ENCODE measurements at regions not wholly inside any gene's neighbourhood (a gene's known extent, or its start where the extent isn't known, plus 50 kb on each side); places are given as distances from the start of the nearest gene placed in this dataset.

- no peaks in the 10 kb centered on the region for H3K4me1 Mint-ChIP-seq
- no peaks in the 10 kb centered on the region for H3K36me3 Mint-ChIP-seq
- no peaks in the 10 kb centered on the region for H3K27me3 Mint-ChIP-seq
- no peak overlapping the region for H3K27ac Mint-ChIP-seq
- DNase-seq (no peak), ATAC-seq (ENCODE audit: low read depth) (no peak)
- no peak overlapping the region for H3K4me3 Mint-ChIP-seq
- peaks cover 1% of the 10 kb centered on the region for H3K9me3 Mint-ChIP-seq
- POLR2A ChIA-PET = no interaction called here
These were observed 190.2 kb downstream of the MYCN start for GRCh38 chr2:16130541-16130880.

DNA sequence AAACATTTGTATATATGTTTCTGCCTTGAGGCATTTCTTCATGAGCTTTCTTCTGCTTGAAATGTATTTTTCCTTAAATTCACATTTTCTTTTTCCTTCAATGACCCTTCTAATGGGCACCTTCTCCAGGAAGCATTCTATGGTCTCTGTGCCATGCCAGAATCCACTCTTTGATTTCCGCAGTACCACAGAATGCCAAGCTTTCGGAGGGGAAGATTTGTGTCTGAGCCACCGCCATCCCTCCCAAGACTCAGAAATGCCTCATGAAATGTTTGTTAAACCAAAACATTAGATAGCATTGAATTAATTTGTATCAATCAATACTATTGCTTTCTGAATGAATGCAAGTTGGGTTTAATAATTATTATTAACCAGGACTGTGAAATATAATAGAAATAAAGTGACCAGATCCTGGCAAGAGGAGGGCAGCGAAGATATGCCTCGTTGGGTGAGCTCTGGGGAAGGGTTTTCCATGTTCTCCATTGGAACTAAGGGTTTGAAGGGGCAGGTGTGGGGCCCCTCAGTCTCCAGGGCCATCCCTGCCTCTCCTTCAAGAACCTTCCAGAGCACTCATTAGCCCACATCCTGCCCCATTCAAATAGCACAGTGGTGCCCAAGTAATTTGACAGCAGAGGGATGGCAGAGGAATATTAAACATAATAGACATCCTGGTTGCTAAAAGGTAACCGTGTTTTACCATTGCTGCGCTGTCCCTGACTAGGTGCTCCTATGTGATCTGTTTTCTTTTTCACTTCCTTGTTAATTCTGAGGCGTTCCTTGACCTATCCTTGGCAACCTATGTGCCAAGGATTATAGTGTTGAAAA lies 189.6 kb downstream of the MYCN start:
- no peak overlapping the region for H3K4me3 Mint-ChIP-seq
- ATAC-seq (ENCODE audit: low read depth) (no peak), DNase-seq (no peak)
- peaks cover 1% of the 10 kb centered on the region for H3K9me3 Mint-ChIP-seq
- no peaks in the 10 kb centered on the region for H3K4me1 Mint-ChIP-seq
- no peak overlapping the region for H3K27ac Mint-ChIP-seq
- POLR2A ChIA-PET = no interaction called here
- H3K27me3 Mint-ChIP-seq = no peaks in the 10 kb centered on the region
- no peaks in the 10 kb centered on the region for H3K36me3 Mint-ChIP-seq

GRCh38 chr2:16128746-16129610 lies 188.6 kb downstream of the MYCN start:
- DNase-seq = no peak
- H3K27me3 Mint-ChIP-seq = no peaks in the 10 kb centered on the region
- POLR2A ChIA-PET = no interaction called here
- no peaks in the 10 kb centered on the region for H3K36me3 Mint-ChIP-seq
- H3K9me3 Mint-ChIP-seq = peaks cover 1% of the 10 kb centered on the region
- no peak overlapping the region for H3K4me3 Mint-ChIP-seq
- H3K4me1 Mint-ChIP-seq = no peaks in the 10 kb centered on the region
- H3K27ac Mint-ChIP-seq = no peak overlapping the region
- ATAC-seq (ENCODE audit: low read depth) = no peak

GRCh38 chr2:16127958-16128357 lies 187.6 kb downstream of the MYCN start:
- Mint-ChIP-seq H3K4me1 (no peaks in the 10 kb centered on the region), H3K36me3 (no peaks in the 10 kb centered on the region), H3K27ac (no peak overlapping the region), H3K9me3 (peaks cover 1% of the 10 kb centered on the region), H3K4me3 (no peak overlapping the region), H3K27me3 (no peaks in the 10 kb centered on the region)
- POLR2A ChIA-PET = no interaction called here
- ATAC-seq (ENCODE audit: low read depth) (no peak), DNase-seq (no peak)

DNA sequence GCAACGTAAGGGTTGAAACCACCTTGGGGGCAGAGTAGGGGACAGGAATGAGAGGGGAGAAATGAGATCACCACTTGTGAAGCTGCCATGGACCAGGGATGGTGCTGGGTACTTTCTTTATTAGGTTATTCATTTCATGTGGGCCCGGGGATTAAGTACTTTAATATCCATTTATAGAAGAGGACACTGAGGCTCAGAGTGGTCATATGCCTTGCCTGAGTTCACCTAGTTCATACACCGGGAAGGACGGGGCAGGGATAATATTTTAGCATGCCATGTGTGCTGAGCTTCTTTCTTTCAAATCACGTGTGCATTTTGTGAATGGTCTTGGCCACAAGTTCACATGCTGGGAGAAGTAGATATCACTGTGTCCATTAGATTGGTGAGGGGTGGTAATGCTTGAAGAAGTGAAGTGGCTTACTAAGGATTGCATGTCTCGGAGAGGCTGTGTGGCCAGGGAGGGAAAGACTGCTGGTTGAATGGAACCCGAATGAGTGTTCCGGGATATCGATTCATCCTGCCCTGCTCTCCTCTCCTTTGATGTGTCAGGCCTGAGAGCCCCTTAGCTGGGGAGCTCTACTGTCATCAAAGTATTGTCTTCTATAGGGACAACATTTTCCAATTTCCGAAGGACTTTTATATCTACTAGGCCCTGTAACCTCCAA lies 187.1 kb downstream of the MYCN start:
- DNase-seq (no peak), ATAC-seq (ENCODE audit: low read depth) (no peak)
- Mint-ChIP-seq H3K9me3 (peaks cover 1% of the 10 kb centered on the region), H3K4me1 (no peaks in the 10 kb centered on the region), H3K27me3 (no peaks in the 10 kb centered on the region), H3K27ac (no peak overlapping the region), H3K4me3 (no peak overlapping the region), H3K36me3 (no peaks in the 10 kb centered on the region)
- POLR2A ChIA-PET = no interaction called here

GRCh38 chr2:16126517-16127275 lies 186.3 kb downstream of the MYCN start:
- H3K27ac Mint-ChIP-seq = no peak overlapping the region

DNA sequence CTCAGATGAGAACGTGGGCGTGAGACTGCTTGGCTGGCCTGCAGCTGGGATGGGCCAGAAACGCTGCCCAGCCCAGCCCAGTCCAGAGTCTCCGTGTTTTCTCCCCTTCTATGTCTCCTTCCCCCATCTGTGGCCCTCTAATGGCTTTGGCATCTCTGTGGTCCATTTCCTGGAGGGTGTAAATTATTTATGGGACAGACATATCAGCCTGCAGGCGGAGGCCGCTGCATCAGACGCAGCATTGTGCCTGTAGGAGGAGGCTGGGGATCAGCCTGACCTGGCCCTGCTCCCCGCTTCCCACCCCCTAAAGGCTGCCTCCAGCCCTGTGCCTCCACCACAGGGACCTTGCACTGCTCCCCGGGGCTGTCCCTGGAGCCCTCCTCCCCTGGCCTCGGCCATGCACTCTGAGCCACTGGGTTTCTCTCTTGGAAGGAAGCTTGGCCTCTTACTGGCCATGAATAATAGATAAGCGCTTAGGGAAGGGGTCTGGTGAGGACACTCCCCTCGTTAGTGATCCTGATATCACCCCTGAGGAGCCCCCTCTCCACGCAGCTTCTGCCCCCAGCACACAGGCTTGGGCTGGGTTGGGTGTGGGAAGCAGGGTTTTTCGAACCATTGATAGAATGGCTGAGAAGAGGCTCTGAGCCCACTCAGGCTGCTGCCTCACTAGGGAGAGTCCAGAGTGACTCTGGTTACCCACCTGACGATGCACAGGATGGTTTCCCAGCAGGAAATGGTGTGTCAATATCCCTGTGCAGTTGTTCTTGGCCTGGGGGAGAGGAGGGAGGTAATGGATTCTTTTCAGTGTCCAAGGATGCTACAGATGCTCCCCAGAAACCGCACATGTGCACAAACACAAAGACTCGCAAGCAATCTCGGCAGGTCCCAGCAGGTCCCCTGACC lies 185.5 kb downstream of the MYCN start:
- Mint-ChIP-seq H3K9me3 (peaks cover 3% of the 10 kb centered on the region), H3K4me1 (no peaks in the 10 kb centered on the region), H3K27ac (no peak overlapping the region), H3K4me3 (no peak overlapping the region), H3K27me3 (no peaks in the 10 kb centered on the region), H3K36me3 (no peaks in the 10 kb centered on the region)
- POLR2A ChIA-PET = no interaction called here
- ATAC-seq (ENCODE audit: low read depth) (no peak), DNase-seq (no peak)

More at GRCh38 chr2:16126517-16127275, 186.3 kb downstream of the MYCN start:
- no peak overlapping the region for H3K4me3 Mint-ChIP-seq
- POLR2A ChIA-PET = no interaction called here
- ATAC-seq (ENCODE audit: low read depth) (no peak), DNase-seq (no peak)
- H3K4me1 Mint-ChIP-seq = no peaks in the 10 kb centered on the region
- H3K9me3 Mint-ChIP-seq = peaks cover 4% of the 10 kb centered on the region
- H3K27me3 Mint-ChIP-seq = no peaks in the 10 kb centered on the region
- H3K36me3 Mint-ChIP-seq = no peaks in the 10 kb centered on the region

- peaks cover 3% of the 10 kb centered on the region for H3K9me3 Mint-ChIP-seq
- H3K27ac Mint-ChIP-seq = no peak overlapping the region
- H3K4me3 Mint-ChIP-seq = no peak overlapping the region
- no peaks in the 10 kb centered on the region for H3K36me3 Mint-ChIP-seq
- no peaks in the 10 kb centered on the region for H3K27me3 Mint-ChIP-seq
- H3K4me1 Mint-ChIP-seq = no peaks in the 10 kb centered on the region
- POLR2A ChIA-PET = no interaction called here
- DNase-seq = no peak
- no peak for ATAC-seq (ENCODE audit: low read depth)
These were observed 184.7 kb downstream of the MYCN start for GRCh38 chr2:16124881-16125613.

DNA sequence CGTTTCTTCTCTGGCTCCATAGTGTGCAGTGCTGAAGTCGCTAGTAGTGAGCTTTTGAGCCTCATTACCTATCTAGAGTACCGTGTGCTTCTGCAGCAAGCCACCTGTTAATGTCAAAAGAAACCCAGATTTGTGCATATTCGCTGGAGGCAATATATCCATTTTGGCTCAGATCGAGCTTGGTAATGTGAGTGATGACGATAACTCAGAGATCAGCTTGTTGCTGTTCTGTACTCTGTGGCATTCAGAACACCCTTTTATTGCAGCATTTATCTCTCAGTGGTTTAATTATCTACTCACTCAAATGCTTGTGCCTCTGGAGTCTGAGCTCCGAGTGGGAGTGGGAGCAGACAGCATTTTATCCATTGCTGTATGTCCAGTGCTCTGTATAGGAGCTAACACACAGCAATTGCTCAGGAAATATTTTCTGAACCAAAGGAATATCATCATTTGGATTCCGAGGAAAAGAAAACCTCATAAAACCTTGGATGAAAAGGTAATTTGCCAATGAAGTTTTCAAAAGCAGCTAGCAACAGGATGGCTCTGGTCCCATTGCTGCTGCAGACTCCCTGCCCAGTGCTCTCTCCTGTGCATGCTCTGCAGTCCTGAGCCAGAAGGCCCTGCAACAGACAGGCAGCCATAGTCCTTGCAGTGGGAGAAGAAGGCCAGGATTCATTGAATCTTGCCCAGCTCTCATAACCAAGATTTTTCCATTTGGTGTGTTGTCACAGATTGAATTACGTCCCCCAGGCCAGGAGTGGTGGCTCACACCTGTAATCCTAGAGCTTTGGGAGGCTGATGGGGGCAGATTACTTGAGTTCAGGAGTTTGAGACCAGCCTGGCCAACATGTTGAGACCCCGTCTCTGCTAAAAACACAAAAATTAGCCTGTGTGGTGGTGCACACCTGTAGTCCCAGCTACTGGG lies 183.8 kb downstream of the MYCN start:
- Mint-ChIP-seq H3K9me3 (peaks cover 3% of the 10 kb centered on the region), H3K36me3 (no peaks in the 10 kb centered on the region), H3K27ac (no peak overlapping the region), H3K4me3 (no peak overlapping the region), H3K4me1 (no peaks in the 10 kb centered on the region), H3K27me3 (no peaks in the 10 kb centered on the region)
- POLR2A ChIA-PET = no interaction called here
- no peak for DNase-seq
- ATAC-seq (ENCODE audit: low read depth) = no peak

- Mint-ChIP-seq H3K9me3 (peaks cover 3% of the 10 kb centered on the region), H3K27ac (no peak overlapping the region), H3K4me3 (no peak overlapping the region), H3K36me3 (no peaks in the 10 kb centered on the region), H3K4me1 (no peaks in the 10 kb centered on the region), H3K27me3 (no peaks in the 10 kb centered on the region)
- POLR2A ChIA-PET = no interaction called here
- ATAC-seq (ENCODE audit: low read depth) (no peak), DNase-seq (no peak)
These were observed 183.1 kb downstream of the MYCN start for GRCh38 chr2:16123421-16123820.

- POLR2A ChIA-PET = no interaction called here
These were observed 182.2 kb downstream of the MYCN start for GRCh38 chr2:16122556-16122955.

More at GRCh38 chr2:16122556-16122955, 182.2 kb downstream of the MYCN start:
- no peaks in the 10 kb centered on the region for H3K27me3 Mint-ChIP-seq
- no peak overlapping the region for H3K27ac Mint-ChIP-seq
- H3K4me3 Mint-ChIP-seq = no peak overlapping the region
- no peaks in the 10 kb centered on the region for H3K4me1 Mint-ChIP-seq
- H3K36me3 Mint-ChIP-seq = no peaks in the 10 kb centered on the region
- H3K9me3 Mint-ChIP-seq = peaks cover 3% of the 10 kb centered on the region
- no peak for DNase-seq
- ATAC-seq (ENCODE audit: low read depth) = no peak

All from activated naive CD8-positive, alpha-beta T cell treated with anti-CD3 and anti-CD28 coated beads, Interleukin-2, amount 10 ng/mL, durations not matched to agents 7 days and 5 days (primary cell).